HS-27A (cell line): ENCODE measurements at regions not wholly inside any gene's neighbourhood (a gene's known extent, or its start where the extent isn't known, plus 50 kb on each side); places are given as distances from the start of the nearest gene placed in this dataset.
"Not testable (repeated sequence)": the region's sequence is repeated elsewhere in the genome, so short reads cannot be mapped to it uniquely, and the experiment has no call there.

Experiments
- DNase-seq: peaks from one replicate; pipeline ENCODE4 v3.0.0-alpha.2; 2012; ENCODE audit warnings: low read depth, missing footprints

GRCh38 chr3:137438561-137438960, 325.6 kb upstream of the SOX14 start:
- no peak for DNase-seq

GRCh38 chr3:137460944-137461343, 303.2 kb upstream of the SOX14 start:
- no peak for DNase-seq

GRCh38 chr3:137463131-137463530, 301.0 kb upstream of the SOX14 start:
- no peak for DNase-seq

- no peak for DNase-seq
These were observed 299.8 kb upstream of the SOX14 start for GRCh38 chr3:137464341-137464740.

- DNase-seq = no peak
These were observed 295.7 kb upstream of the SOX14 start for GRCh38 chr3:137468446-137468845.

GRCh38 chr3:137469263-137469662, 294.9 kb upstream of the SOX14 start:
- DNase-seq = no peak

GRCh38 chr3:137471130-137471529, 293.0 kb upstream of the SOX14 start:
- no peak for DNase-seq

GRCh38 chr3:137471558-137472204, 292.4 kb upstream of the SOX14 start:
- DNase-seq = no peak

- no peak for DNase-seq
These were observed 286.5 kb upstream of the SOX14 start for GRCh38 chr3:137477614-137478013.

- no peak for DNase-seq
These were observed 254.6 kb upstream of the SOX14 start for GRCh38 chr3:137509354-137510045.

GRCh38 chr3:137511655-137512054, 252.5 kb upstream of the SOX14 start:
- no peak for DNase-seq

GRCh38 chr3:137514853-137515252, 249.3 kb upstream of the SOX14 start:
- no peak for DNase-seq

- no peak for DNase-seq
These were observed 244.5 kb upstream of the SOX14 start for GRCh38 chr3:137519602-137520001.

GRCh38 chr3:137524751-137525150, 239.4 kb upstream of the SOX14 start:
- no peak for DNase-seq

- DNase-seq = no peak
These were observed 238.6 kb upstream of the SOX14 start for GRCh38 chr3:137525471-137525870.

GRCh38 chr3:137542049-137542448, 222.1 kb upstream of the SOX14 start:
- no peak for DNase-seq

GRCh38 chr3:137554242-137554641, 209.9 kb upstream of the SOX14 start:
- no peak for DNase-seq

- DNase-seq = no peak
These were observed 195.2 kb upstream of the SOX14 start for GRCh38 chr3:137568880-137569279.

GRCh38 chr3:137572931-137573330, 191.2 kb upstream of the SOX14 start:
- DNase-seq = no peak

- DNase-seq = no peak
These were observed 181.6 kb upstream of the SOX14 start for GRCh38 chr3:137582484-137582883.

GRCh38 chr3:137583256-137583655, 180.9 kb upstream of the SOX14 start:
- DNase-seq = no peak

GRCh38 chr3:137588871-137589270, 175.2 kb upstream of the SOX14 start:
- no peak for DNase-seq

- DNase-seq = not testable (repeated sequence)
These were observed 168.7 kb upstream of the SOX14 start for GRCh38 chr3:137595415-137595814.

- no peak for DNase-seq
These were observed 153.4 kb upstream of the SOX14 start for GRCh38 chr3:137610723-137611122.
